GM21360 (cell line): ENCODE measurements at regions not wholly inside any gene's neighbourhood (a gene's known extent, or its start where the extent isn't known, plus 50 kb on each side); places are given as distances from the start of the nearest gene placed in this dataset.

Experiments
- ATAC-seq: cut with Tn5 transposase; IDR thresholded peaks from one replicate; pipeline ENCODE4 v1.9.1; 2021; ENCODE audit warnings: mild to moderate bottlenecking, moderate library complexity; ENCODE audit not compliant: unreplicated experiment

DNA sequence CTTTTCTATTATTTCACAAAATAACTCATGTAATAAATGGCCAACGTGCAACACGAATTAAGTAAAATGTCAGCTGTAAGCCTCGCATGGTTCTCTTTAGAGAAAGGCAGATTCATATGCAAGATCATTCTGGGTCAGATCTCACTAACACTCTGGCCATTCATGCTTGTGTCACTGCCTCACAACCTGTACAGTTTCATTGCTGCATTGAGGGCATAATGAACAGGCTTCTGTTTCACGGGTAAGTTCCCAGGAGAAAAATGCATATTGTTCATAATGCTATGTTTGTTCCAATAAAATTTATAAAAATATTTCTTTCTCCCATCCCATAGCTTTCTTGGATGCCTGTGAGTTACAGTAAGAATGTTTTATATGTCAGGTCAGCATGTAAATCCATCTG, 734.0 kb upstream of the ANKRD30A start:
- no peak for ATAC-seq

GRCh38 chr10:36390221-36390620, 735.2 kb upstream of the ANKRD30A start:
- ATAC-seq, result no peak

DNA sequence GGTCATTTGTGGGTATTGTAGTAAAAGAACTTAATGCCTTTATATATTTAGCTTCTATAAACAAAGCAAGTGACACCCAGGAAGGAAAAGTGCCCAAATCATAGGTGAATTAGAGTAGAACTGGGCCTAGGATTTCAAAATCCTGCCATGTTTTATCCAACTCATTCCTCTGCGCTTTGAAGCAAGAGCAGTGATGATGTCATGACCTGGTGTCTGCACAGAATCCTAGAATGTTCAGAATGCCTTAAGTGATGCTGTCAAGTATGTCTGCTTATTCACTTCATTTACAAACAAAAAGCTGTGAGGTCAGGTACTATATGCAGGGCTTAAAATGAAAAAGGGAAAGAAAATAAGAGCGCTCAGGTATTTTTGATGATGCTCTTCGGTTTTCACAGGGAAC, 737.2 kb upstream of the ANKRD30A start:
- no peak for ATAC-seq

DNA sequence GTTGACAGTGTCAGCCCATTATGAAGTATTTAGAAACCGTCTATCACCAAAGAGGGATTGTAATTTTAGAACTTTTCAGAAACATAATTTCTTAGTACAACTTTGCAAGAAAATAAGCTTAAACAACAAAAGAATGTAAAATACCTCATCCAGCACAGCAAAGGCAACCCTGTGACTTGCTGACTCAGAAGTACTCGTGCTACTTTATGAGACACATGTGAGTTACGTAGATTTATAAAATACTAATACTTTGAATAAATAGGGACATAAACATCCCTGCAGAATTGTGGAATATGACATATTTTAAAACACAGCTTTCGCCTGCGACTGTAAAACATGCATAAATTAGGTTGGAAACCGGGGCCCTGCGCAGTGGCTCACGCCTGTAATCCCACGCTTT, 739.7 kb upstream of the ANKRD30A start:
- ATAC-seq, result no peak

DNA sequence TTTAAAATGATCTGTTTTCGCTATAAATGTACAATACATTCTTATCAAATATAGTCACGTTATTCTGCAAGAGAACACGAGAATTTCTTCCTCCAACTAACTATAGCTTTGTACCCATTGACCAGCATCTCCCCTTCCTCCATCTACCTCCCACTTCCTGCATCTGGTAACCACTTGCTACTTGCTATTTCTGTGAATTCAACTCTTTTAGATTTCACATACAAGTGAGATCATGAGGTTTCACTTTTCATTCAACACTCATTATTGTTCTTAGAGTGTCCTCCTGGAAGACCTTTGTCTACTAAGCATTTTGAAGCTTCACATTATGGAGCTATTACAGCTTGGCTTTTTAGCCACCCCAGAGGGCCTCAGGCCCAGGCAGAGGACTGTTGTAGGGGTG, 741.3 kb upstream of the FZD8 start:
- no peak for ATAC-seq

- no peak for ATAC-seq
Observed at GRCh38 chr10:36381748-36382147, 739.7 kb upstream of the FZD8 start.

- ATAC-seq, result no peak
Observed at GRCh38 chr10:36380538-36380937, 738.4 kb upstream of the FZD8 start.

DNA sequence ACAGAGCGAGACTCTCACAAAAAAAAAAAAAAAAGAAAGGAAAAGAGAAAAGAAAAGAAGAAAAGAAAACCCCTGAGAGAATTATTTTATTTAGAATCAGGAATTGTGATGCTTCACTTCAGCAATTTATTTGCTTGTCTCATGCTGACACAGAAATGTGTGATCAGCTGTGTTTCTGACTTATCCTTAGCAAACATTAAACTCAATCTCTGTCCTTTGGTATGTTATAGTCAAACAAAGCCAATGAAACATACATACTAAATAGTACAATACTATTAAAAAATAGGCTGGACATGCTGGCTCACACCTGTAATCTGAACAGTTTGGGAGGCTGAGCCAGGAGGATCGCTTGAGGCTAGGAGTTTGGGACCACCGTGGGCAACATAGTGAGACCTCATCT, 733.0 kb upstream of the FZD8 start:
- ATAC-seq, result no peak

GRCh38 chr10:36373424-36374096, 731.5 kb upstream of the FZD8 start:
- no peak for ATAC-seq

GRCh38 chr10:36367362-36367761, 725.3 kb upstream of the FZD8 start:
- ATAC-seq, result no peak

- ATAC-seq, result no peak
Observed at GRCh38 chr10:36366843-36367242, 724.7 kb upstream of the FZD8 start.

DNA sequence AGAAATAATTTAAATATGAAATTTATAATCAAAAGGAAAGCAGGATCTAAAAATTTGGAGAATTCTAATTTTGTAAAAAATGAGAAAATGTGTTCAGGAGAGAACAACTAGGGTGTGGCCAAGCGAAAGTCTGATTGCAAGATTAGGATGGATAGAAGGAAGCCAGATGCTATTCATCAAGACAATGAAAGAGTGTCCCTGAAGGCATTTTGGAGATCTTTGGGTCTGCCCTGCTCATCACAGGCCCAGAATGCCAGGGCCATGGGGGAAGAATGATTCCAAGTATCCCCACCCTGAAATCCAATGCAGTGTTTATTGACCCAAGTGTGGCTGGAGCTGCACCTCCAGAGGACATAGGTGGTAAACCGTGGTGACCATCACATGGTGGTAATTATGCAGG, 724.0 kb upstream of the FZD8 start:
- ATAC-seq, result no peak

DNA sequence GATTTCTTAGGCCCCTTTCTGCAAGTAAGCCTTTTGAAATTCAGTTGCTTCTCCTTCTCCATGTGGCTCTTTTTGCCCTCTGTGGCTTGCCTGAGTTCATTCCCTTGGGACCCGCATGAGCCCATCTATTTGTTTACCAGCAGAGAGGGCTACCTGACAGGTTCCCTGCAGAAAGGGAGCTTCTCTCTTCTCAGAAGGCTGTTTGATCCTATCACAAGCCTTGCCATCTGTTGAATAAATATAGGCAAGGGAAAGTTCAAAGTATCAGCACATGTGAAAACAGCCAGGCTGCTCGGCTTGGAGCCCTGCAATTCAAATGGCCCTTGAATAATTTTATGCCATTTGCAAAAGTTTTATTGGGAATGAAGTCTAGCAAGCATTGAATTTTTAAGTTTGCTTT, 720.2 kb upstream of the FZD8 start:
- no peak for ATAC-seq

GRCh38 chr10:36358736-36359135, 716.6 kb upstream of the FZD8 start:
- ATAC-seq, result no peak

DNA sequence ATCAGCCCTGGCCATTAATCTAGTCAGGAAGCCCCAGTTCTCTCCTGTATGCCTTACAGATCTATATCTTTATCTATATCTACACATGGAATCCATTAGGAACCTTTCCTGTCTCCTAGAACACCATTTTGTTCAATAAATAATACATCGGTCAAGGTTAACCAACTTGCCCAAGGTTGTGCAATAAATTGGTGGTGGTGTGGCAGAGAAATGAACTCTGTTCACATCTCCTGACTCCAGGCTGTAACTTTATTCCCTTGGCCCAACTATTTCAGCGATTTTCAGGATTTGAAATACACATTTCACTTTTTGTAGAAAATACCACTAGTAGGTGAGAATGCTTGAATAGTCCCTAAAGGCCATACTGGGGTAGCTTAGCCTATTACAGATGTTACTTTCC, 712.5 kb upstream of the FZD8 start:
- no peak for ATAC-seq

DNA sequence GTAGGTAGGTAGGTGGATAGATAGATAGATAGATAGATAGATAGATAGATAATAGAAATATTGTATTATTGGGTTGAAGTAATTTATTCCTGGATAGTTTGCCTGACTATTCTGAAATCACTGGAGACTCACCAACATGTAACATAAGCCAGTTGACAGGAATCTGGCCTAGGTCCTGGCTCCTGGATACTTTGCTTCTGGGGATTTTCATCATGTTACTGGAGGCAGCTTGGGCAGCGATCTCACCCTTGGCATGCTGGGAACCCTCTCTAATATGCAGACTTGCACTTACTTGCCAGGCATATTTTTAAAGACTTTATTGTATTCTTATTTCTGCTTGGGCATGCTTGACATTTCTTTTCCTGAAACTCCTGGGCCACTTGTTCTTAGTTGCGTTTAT, 709.1 kb upstream of the FZD8 start:
- ATAC-seq, result no peak

DNA sequence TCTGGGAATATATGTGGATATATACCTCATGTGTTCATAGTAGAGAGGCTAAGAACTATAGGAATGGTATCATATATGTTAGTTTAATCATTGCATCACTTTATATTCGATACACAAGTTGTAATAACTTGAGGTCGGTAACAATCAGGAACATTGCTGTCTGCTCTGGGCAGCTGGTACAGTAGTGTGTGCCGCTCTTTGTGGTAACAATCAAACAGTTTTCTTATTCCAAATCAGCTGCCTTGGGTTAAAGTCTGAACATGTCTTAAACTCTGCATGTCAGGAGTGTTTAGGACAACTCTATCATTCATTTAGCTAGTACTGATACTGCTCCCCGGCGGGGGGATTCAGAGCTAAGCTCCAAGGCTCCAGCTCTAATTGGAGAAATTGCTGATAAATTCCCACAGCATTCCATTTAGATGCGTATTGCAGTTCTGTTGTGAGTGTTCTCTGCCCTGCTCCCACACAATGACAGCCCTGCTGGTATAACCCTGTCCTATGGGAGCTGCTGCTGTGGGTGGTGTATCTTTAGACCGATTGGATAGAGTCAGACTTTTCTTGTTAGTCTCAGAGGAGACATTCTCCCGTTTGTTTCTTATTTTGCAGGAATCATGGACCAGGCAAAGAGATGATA, 707.5 kb upstream of the FZD8 start:
- ATAC-seq, result no peak

DNA sequence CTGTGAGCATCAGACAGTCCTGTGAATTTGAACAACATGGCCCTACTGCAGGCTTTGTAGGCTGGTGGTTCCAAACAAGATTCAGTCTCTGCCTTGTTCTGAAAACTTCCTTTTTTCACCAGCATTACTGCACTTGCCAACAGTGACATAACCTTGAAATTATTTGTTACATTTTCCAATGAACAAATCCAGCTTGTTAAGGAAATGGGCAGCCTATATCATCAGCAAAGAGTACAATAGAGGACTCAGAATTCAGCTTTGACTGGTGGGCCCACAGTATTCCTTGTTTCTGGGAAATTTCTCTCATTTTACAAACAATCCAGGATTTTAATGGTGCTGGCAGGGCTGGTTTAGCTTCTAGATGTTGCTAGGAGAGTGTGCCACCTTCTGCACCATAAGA, 703.7 kb upstream of the FZD8 start:
- ATAC-seq, result no peak

DNA sequence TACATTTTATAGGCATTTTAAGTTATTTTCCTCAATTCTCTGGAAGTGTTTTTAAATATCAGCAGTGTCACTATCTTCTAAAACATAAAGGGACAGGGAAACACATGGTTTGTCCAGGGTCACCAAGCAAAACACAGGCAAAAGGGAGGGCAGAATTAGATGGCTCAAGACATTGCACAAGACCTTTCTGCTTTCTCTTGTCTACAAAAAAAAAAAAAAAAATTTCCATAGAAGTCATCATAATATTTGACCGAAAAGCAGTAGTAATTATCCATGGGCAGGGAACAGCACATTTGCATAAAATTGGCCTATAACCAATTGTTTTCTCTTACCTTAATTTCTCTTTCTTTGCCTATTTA, 703.1 kb upstream of the FZD8 start:
- no peak for ATAC-seq

DNA sequence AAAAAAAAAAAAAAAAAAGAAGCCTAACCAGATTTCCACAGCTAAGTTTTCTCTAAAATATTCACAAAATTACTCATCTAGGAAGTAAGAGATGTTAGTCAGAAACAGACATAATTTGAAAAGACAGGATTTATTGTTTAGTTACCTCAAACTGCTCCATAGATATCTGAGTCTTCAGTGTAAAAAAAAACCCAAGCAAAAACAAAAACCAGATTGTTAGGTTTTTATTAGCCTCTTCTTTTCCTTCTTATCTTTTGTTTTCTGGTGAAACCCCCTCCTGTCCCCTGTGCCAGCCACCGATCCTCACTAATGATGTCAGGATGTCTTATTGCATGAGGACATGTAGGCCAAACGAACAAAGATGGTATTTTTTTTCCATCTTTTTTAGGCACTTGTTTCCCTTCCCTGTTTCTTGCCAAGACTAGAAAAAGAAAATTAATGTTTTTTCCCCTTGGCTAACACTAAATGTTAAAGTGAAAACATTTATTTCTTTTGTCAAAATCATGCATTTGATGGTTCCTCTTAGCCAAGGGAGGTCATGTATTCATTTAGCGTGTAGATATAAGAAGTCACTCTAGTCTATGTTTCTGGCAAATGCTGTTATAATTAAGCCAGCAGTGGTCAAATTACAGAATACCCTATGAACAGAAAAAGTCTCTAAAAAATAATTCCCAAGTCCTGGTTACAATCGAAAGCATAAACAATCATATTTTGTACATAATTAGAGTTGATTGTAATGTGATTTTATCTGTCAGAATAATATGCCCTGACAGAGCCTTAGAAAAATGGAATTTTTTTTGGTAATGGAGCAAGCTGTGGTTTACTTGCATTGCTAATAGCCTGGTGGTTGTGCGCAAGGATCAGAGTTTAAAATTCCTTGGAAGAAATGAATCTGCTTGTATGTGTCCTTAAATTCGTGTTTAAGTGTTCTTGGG, 702.4 kb upstream of the FZD8 start:
- no peak for ATAC-seq

- ATAC-seq, result no peak
Observed at GRCh38 chr10:36342781-36343180, 700.7 kb upstream of the FZD8 start.

DNA sequence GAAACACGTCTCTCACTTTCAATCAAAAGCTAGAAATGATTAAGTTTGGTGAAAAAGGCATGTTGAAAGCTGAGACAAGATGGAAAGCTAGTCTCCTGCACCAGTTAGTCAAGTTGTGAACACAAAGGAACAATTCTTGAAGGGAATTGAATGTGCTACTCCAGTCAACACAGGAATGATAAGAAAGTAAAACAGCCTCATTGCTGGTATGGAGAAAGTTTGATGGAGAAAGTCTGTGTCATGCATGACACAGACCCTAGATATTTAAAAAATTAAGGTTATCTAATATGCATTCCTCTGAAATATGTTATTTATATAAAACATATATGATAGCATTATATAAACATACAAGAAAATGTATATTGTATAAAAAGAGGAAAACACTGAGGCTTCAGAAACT, 699.4 kb upstream of the FZD8 start:
- ATAC-seq, result no peak
